Muscle of back (tissue), 3 donors: ENCODE measurements at regions not wholly inside any gene's neighbourhood (a gene's known extent, or its start where the extent isn't known, plus 50 kb on each side); places are given as distances from the start of the nearest gene placed in this dataset.

ENCODE experiments used
- DNase-seq, 3 donors: peaks; one replicate each; pipeline versions ENCODE4 v3.0.0 to v3.0.0-alpha.2; 2013

DNA sequence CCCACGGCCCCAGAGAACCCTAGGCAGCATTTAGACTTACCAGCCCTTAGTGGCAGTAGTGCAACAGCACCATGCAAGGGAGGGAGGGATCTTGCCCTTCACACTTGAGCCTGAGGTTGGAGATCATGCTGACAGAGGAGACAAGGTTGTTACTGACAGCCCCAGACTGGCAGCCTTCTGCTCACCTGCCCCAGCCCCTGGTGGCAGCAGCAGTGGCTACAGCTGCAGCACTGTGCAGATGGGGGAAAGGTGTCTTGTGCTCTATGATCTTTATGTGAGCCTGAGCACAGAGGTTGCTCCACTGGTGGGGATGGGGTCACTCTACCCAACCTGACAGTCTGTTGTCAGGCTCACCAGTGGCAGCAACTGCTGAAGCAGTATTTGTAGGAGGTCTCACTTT is 501.2 kb upstream of the LRRTM4 start:
- DNase-seq, result no peak

DNA sequence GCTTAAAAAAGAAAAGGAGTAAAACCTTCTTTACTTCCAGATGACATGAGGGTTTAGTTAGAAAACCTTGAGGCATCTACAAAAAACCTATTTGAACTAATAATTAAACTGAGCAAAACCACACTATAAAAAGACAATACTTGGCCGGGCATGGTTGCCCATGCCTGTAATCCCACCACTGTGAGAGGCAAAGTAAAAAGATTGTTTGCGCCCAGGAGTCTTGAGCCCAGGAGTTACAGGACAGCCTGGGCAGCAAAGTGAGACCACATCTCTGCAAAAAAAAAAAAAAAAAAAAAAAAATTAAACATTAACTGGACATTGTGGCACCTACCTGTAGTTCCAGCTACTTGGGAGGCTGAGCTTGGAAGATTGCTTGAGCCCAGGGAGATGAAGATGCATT is 502.8 kb upstream of the LRRTM4 start:
- no peak for DNase-seq

DNA sequence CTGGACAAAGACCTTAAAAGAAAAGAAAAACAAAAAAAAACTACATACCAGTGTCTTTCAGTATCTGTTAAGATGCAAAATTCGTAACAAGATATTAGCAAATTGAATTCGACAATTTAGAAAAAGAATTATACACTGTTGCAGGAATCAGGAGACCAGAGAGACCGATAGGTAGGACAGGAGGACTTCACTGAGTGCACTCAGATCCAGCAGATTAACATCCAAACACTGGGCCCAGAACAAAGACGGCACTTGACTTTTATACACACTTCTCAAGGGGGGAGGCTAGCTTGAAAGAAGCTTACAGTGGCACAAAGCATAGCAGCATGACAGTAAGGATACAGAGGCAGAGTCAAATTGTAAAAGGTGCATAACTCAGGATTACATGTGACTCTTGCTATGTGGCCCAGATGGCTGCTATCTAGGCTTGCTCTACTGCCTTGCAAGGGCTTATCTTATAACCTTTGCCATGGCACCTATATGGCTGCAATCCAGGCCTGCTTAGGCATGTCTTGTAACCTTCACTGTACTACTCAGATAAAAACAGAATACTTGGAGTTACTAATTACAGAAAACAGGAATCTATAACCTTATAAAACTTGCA is 507.3 kb upstream of the LRRTM4 start:
- no peak for DNase-seq

DNA sequence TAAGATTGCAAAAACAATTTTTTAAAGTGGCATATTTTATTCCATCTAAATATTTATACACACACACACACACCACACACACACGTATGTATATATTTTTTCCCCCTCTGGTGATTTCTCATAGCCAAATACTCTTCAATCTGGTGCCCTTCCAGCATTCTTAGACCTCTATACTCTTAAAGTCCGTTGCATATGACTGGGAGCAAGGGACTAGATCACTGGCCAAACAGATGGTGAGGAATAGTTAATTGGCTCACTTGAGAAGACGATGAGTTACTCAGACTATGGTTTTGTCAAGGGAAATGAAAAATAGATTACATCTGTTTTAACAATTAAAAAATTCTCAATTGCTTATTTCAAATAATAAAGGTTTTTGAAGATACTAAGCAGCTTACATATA is 512.5 kb upstream of the LRRTM4 start:
- peak; percentile 50 to 92 (median 67) for DNase-seq

DNA sequence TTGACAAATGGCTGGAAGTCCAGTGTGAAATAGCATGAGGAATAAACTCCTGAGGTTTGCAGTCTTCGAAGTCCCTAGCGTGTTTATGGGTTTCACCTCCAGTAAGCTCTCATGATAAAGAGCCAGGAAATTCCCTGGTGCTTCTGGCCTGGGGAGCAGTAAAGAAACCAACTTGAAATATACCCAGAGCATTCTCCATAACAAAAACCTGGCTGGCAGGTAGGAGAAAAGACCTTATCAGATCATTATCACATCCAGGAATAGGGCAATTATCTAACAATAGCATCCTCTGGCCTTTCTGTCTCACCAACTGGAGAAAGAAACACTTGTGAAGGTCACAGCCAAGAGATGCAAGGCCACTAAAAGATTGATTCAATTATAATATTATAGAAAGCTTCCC is 513.6 kb upstream of the LRRTM4 start:
- peak in 1 of 3 donors; percentile 11 for DNase-seq

DNA sequence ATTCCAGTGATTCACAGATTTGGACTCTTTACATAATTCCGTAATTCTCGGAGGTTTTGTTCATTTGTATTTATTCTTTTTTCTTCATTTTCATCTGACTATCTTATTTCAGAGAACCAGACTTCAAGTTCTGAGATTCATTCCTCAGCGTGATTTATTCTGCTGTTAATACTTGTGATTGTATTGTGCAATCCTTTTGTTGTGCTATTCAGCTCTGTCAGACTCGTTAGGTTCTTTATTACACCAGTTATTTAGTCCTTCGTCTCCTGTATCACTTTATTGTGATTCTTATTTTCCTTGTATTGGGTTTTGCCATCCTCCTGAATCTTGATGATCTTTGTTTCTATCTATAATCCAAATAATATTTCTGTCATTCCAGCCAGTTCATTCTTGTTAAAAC is 529.3 kb upstream of the LRRTM4 start:
- DNase-seq, result no peak

DNA sequence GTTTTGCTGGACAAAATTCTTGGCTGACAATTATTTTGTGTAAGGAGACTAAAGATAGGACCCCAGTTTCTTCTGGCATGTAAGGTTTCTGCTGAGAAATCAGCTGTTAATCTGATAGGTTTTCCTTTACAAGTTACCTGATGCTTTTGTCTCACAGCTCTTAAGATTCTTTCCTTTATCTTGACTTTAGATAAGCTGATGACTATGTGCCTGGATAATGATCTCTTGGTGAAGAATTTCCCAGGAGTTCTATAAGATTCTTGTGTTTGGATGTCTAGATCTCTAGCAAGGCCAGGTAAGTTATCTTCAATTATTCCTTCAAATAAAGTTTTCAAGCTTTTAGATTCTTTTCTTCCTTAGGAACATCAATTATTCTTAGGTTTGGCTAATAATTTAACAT is 534.8 kb upstream of the LRRTM4 start:
- DNase-seq, result no peak

DNA sequence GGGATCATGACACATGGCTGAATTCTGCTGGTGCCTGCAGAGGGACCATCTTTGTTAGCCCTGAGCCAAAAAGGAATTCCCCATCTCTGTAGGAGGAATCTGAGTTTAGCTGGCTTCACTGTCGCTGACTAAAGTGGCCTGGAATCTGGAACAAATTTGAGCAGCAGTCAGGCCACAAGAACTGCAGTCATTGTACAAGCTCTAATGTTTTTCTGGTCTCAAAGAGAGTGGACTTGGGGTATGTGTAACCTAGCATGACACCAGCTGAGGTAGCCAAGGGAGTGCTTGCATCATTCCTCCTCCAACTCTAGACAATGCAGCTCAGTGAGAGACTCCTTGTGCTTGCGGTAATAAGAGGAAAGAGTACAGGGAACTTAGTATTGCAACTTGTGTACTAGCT is 539.1 kb upstream of the LRRTM4 start:
- peak in 2 of 3 donors; percentile 2 to 24 for DNase-seq

DNA sequence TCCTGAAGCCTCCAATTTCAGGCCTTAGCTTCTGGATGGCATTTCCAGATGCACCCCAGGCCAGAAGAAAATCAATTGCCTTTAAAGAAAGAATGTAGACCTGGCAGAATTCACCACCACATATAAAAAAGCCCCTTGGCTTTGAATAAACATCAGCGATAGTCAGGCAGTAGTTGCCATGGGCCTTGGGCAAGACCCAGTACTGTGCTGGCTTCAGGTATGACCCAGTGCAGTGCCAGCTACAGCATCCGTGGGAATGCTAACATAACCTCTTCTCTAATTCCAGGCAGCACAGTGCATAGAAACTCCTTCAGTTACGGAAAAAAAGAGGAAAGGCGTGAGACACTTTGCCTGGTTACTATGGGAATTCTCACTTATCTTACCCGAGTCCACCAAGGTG is 539.6 kb upstream of the LRRTM4 start:
- DNase-seq, result peak in 1 of 3 donors; percentile 21

DNA sequence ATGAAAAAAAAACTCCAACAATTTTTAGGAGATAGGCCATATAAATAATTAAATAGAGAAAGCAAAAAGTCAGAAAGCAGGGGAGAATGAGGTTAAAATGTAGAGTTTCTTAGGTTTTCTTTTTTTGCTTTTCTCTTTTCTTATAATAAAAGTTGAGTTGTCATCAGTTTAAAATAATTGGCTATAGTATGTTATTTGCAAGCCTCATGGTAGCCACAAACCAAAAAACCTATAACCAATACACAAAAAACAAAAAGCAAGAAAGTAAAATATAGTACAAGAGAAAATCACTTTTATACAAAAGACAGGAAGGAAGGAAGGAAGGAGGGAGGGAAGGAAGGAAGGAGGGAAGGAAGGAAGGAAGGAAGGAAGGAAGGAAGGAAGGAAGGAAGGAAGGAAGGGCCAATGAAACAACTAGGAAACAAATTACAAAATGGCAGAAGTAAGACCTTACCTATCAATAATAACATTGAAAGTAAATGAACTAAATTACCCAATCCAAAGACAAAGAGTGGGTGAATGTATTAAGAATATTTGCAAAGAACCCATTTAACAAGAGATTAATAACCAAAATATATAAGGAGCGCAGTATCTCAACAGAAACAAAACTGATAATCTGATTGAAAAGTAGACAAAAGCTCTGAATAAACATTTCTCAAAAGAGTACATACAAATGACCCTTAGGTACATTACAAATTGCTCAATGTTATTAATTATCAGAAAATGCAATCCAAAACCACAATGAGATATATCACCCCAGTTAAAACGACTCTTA is 541.3 kb upstream of the LRRTM4 start:
- no peak for DNase-seq

DNA sequence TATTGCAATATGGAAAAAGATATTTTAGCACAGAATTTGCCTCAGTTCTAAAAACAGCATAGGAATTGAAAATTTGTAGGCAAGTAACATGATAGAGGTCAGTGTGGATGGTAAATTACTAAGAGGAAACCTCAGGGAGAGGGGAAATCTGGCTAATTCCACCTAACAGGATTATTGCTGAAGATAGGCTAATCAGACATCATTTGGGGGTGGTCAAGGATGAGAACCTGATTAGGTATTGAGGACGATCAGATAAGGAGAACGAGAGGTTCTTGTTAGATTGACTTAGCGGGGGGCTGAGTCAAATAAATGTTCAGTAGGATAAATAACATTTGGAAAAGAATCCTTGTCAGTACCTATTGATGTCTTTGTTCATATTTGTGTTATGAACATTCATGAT is 543.2 kb upstream of the LRRTM4 start:
- DNase-seq, result no peak

DNA sequence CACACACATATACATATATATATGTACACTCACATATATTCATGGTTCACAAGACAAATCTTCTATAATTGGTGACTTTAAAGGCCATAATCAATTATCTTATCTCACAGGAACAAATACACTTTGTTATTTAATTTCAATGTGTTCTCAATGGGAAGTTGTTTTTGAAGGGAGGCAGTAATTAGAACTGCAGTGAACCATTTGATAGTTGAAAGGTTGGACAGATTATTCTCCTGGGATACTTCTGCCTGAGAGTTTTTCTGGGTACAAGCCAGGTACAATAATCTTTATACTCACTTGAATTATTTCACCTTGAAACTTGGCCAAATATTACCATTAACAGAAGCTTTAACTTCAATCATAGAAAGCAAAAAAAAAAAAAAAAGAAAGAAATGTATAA is 546.6 kb upstream of the LRRTM4 start:
- no peak for DNase-seq

DNA sequence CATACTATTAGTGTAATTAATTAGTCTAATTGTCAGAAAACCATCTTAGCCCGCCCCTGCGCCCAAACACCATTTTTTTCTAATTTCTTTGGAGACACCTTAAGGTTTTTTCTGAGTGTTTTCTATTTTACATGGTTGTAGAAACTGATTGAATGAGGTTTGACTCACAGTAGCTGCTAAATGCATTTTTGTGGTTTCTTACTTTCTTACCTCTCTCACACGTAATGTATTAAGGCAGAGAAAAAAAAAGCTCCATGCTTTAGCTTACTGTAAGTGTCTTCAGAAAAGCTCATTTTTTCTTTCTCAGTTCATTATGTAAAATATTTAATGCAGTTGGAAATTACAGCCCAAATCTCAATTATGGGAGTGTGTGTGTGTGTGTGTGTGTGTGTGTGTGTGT is 548.5 kb upstream of the LRRTM4 start:
- DNase-seq, result no peak

DNA sequence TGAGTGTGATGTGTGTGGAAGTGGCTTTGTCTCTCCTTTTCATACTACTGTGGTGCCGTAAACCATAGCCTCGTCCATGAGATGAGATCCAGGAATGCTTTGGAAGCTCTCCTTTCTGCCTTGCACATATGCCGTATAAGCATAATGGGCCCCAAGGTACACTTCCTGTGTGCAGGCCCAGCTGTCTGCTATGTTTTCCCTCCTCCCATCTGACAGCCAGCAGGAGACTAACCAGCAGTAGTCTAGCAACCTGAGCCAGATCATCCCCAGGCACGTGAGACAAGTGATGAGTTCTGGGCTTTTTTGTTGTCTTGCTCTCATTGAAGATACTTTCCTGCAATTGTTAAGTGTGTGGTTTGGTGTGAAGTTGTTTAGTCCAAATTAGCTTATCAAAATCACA is 555.5 kb upstream of the LRRTM4 start:
- peak in 1 of 3 donors; percentile 40 for DNase-seq

DNA sequence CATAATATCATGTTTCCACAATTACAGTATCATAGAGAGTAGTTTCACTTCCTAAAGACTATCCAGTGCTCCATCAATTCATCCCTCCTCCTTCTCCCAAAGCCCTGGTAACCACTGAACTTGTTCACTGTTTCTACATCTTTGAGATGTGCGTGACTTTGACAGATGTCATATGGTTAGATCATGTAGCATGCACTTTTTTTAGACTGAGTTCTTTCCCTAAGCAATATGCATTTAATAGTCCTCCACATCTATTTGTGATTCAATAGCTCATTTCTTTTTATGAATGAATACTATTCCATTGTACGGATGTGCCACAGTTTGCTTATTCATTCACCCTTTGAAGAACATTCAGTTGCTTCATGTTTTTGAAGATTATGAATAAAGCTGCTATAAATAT is 560.4 kb upstream of the LRRTM4 start:
- DNase-seq, result no peak

DNA sequence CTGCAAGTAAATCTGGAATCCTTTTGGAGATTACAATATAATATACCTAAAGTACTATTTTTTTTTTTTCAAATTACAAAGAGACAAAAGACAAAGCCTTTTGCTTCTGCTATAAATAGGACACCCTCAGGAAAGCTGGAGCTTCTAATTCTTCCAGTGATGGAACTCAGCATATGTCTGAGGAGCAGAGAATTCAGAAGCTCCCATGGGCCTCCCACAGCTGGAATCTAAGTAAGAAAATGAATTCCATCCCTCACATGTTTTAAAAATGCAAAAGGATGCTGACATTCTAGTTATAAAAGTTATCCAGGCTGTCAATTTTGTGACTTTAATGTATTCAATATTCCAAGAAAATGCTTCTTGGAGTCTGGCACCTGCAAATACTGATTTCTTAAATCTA is 571.3 kb upstream of the LRRTM4 start:
- peak in 2 of 3 donors; percentile 19 to 64 for DNase-seq

DNA sequence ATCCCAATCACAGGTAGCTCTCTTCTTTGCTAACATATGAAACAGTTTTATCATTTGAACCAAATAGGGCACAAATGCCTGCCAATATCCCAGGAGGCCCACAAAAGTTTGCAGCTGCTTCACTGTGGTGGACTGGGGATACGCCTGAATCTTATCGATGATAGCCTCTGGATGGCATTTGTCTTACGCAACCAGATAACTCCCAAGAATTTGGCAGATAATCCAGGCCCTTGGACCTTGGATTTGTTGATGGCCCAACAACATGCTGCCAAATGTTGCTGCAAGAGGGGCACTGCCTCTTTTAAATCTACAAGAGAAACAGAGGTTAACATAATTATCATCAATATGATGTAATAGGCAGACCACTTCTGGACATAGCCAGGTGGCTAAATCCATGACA is 587.1 kb upstream of the LRRTM4 start:
- no peak for DNase-seq

DNA sequence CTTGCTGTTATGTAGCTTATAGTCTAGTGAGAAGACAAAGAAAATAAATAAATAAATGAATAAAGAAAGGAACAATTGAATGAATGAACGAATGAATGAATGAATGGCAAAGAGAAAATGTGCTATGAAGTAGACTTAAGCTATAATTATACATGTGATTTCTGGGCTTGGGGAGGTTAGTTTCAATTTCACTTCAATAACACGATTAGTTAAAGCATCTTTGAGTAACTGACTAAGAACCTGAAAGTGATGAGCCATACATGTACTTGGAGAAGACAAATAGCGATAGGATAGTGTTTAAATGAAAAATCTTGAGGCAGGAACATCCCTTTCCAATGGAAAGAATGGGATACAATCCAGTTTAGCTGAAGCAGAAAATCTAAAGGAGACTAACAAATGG is 593.1 kb upstream of the LRRTM4 start:
- DNase-seq, result no peak

DNA sequence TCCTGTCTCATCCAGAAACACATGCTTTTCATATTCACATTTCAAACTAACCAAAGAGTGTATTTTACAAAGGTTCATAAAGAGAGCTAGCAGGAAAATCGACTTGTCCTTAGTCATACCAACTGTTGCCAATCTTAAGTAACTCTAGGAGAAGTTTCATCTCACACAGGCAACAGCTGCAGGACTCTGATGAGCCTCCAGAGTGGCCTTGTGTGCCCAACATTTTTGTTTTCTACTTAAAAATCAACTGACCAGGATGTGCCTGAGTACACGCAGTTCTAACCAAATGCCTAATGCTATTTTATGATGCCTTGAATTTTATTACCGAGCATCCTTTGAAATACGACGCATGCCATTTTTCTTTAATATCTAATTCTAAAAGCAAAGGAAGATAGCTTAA is 595.9 kb upstream of the LRRTM4 start:
- peak in 2 of 3 donors; percentile 6 to 18 for DNase-seq

DNA sequence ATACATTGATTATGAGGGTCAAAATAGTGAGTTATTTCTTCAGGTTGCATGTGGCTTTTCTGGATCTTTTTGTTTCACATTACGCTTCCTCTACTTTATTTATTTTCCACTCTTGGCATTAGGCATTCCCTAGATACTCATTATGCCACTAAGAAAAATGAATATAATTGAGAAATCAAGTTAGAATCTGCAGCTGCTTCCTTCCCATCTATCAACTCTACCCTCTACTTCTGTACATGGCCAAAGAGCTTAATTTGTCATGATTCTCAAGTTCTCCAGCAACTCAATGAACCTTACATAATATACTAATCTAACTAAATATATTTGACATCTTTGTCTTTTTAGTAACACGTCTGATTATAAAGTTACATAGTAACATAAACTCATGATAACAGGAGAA is 598.1 kb upstream of the LRRTM4 start:
- no peak for DNase-seq

DNA sequence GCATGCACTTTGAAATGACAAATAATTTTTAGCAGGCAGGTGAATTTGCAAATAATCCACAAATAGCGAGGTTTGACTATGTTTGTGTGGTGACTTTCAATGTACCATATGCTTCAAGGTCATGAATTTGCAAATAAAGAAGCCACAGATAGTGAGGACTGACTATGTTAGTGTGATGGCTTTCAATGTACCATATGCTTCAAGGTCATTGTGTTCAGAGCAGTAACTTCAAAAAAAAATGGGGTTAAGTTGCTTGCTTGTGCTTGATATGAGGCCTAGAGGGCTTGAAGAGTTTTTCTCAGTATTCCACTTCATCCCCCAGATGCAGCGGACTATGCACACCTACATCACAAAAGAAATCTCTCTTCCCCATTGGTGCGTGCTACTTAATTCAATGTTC is 602.9 kb upstream of the LRRTM4 start:
- DNase-seq, result no peak

DNA sequence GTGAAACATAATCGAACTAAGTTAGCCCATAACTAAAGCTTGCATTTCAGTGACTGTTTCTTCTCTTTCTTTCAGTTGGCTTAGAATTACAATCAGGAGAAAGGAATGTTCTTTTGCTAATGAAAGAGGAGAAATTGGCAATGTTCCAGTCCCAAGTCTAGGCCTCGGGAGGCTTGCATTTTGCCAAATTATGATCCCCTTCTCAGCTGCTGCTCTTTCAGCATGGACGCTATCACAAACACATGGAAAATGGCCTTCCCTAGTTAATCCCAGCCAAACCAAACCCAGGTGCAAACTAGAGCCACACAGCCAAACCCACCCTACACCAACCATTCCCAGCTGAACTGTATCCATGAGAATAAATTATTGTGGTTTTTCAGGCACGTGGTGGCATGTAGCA is 605.2 kb upstream of the LRRTM4 start:
- DNase-seq, result peak; percentile 20 to 76 (median 46)

DNA sequence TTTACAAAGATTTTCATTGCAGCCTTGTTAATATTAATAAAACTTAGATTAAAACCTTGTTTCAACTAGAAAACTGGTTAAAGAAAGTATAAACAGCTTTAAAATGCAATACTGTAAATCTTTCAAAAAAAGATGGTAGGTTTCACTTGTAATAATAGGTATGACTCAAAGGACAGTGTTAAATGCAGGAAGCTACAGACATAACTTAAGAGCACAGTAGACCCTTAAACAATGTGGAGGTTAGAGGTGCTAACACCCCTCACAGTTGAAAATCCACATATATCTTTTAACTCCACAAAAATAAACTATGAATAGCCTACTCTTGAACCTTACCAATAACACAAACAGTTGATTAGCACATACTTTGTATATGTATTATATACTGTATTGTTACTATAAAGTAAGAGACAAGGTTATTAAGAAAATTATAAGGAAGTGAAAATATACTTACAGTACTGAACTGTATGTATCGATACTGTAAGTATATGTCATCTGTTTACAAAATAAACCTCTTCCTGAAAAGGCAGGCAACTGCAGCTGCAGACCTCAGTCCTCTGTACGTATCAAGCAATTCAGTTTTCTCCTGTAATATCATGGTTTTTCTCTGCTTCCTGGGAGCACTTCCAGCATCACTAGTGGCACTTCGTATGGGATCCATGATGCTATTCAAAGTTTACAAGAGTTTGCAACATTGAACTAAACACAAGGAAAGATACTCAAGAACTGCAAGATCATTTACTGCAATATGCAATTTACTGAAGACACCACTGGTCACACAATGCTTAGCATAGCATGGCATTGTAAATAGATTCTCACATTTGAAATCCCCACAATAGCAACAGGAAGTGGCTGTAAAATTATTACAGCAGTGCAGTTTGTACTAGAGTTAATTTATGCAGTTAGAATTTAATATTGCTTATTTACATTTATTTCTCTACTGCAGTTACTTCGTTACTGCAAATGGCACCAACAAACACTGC is 610.5 kb upstream of the LRRTM4 start:
- no peak for DNase-seq
